NCI-H146 treated with DMSO at 0.1 percent for 48 hours (cell line): ENCODE measurements at regions not wholly inside any gene's neighbourhood (a gene's known extent, or its start where the extent isn't known, plus 50 kb on each side); places are given as distances from the start of the nearest gene placed in this dataset.
A peak's percentile ranks its signal among the peaks of the same experiment; 100 is the strongest.

ENCODE experiments used
- DNase-seq: peaks from one replicate; lab custom pipeline; 2025; ENCODE audit not compliant: unreplicated experiment; lab: John Stamatoyannopoulos, UW

GRCh38 chr10:78263521-78263988 lies 229.9 kb downstream of the RPS24 start:
- DNase-seq: no peak

GRCh38 chr10:78264361-78264760 lies 230.7 kb downstream of the RPS24 start:
- no peak for DNase-seq

- no peak for DNase-seq
Measured at GRCh38 chr10:78266741-78267469, 233.2 kb downstream of the RPS24 start.

GRCh38 chr10:78267598-78267997 lies 233.9 kb downstream of the RPS24 start:
- no peak for DNase-seq

GRCh38 chr10:78269060-78269459 lies 235.4 kb downstream of the RPS24 start:
- DNase-seq: peak; percentile 14

- no peak for DNase-seq
Measured at GRCh38 chr10:78272329-78272728, 238.7 kb downstream of the RPS24 start.

GRCh38 chr10:78274491-78274890 lies 240.8 kb downstream of the RPS24 start:
- DNase-seq: no peak

- DNase-seq: no peak
Measured at GRCh38 chr10:78276139-78276538, 242.5 kb downstream of the RPS24 start.

GRCh38 chr10:78277314-78278057 lies 243.8 kb downstream of the RPS24 start:
- no peak for DNase-seq

GRCh38 chr10:78278058-78278404 lies 244.4 kb downstream of the RPS24 start:
- DNase-seq: no peak

GRCh38 chr10:78279756-78280155 lies 246.1 kb downstream of the RPS24 start:
- no peak for DNase-seq

GRCh38 chr10:78280604-78281003 lies 246.9 kb downstream of the RPS24 start:
- no peak for DNase-seq

- DNase-seq: no peak
Measured at GRCh38 chr10:78281627-78282026, 248.0 kb downstream of the RPS24 start.

- peak; percentile 13 for DNase-seq
Measured at GRCh38 chr10:78283069-78283682, 249.5 kb downstream of the RPS24 start.

GRCh38 chr10:78284381-78284780 lies 250.7 kb downstream of the RPS24 start:
- no peak for DNase-seq

- DNase-seq: no peak
Measured at GRCh38 chr10:78285226-78285625, 251.6 kb downstream of the RPS24 start.

- DNase-seq: peak; percentile 28
Measured at GRCh38 chr10:78286186-78286585, 252.5 kb downstream of the RPS24 start.

GRCh38 chr10:78286668-78287067 lies 253.0 kb downstream of the RPS24 start:
- DNase-seq: no peak

GRCh38 chr10:78287618-78288017 lies 254.0 kb downstream of the RPS24 start:
- DNase-seq: no peak

- DNase-seq: no peak
Measured at GRCh38 chr10:78288663-78289062, 255.0 kb downstream of the RPS24 start.

GRCh38 chr10:78290131-78290750 lies 256.6 kb downstream of the RPS24 start:
- DNase-seq: no peak

- no peak for DNase-seq
Measured at GRCh38 chr10:78291722-78292121, 258.1 kb downstream of the RPS24 start.
